ENCODE measurements at regions not wholly inside any gene's neighbourhood (a gene's known extent, or its start where the extent isn't known, plus 50 kb on each side); places are given as distances from the start of the nearest gene placed in this dataset.
"Not testable (repeated sequence)": the region's sequence is repeated elsewhere in the genome, so short reads cannot be mapped to it uniquely, and the experiment has no call there.

GRCh38 chr4:189579645-189580044, 361.0 kb upstream of the FRG1 start:
- DNase-seq; dilution Hi-C loops (cut with HindIII; ENCODE audit: low sequenced_read_pairs, unreplicated experiment); H4K5ac ChIP-seq (ENCODE audit: low read depth, low read length); H3K4me2 ChIP-seq (ENCODE audit: low read depth, low read length); H3K56ac ChIP-seq (ENCODE audit: extremely low read depth, insufficient read depth, low read length); H3K4me3 ChIP-seq (ENCODE audit: insufficient read depth, low read depth, low read length); H3K4me1 ChIP-seq (ENCODE audit: control insufficient read depth, insufficient read depth, low read length); H3K27me3 ChIP-seq (ENCODE audit: control insufficient read depth, insufficient read depth, low read length); H2AK5ac ChIP-seq (ENCODE audit: low read depth, low read length); H3K4ac ChIP-seq (ENCODE audit: low read depth, low read length); H3K9me1 ChIP-seq (ENCODE audit: insufficient read depth, low read length); in situ Hi-C loops (cut with MboI; ENCODE audit: low sequenced_read_pairs); H3K18ac ChIP-seq (ENCODE audit: low read depth, low read length); H4K20me1 ChIP-seq (ENCODE audit: insufficient read depth, low read length); POLR2A ChIA-PET (ENCODE audit: unreplicated experiment); H4K8ac ChIP-seq (ENCODE audit: low read depth in 2 of 2, low read length in 2 of 2); H3K9ac ChIP-seq (ENCODE audit: low read depth, low read length); H3K79me1 ChIP-seq (ENCODE audit: low read depth in 1 of 2, low read length in 2 of 2); H3K27ac ChIP-seq (ENCODE audit: insufficient read depth, low read length); H2BK5ac ChIP-seq (ENCODE audit: low read depth, low read length, poor library complexity, severe bottlenecking); H3K36me3 ChIP-seq (ENCODE audit: control insufficient read depth, insufficient read depth, low read length); H2BK20ac ChIP-seq (ENCODE audit: low read depth, low read length); H3K14ac ChIP-seq (replicated peaks; ENCODE audit: low read depth, low read length); BruUV-seq (replicated peaks); H2BK15ac ChIP-seq (ENCODE audit: low read depth, low read length); H2BK120ac ChIP-seq (ENCODE audit: low read depth, low read length); H3K23ac ChIP-seq (ENCODE audit: low read depth, low read length); ATAC-seq (ENCODE audit: low read depth); CTCF ChIA-PET; H4K91ac ChIP-seq (ENCODE audit: insufficient read depth, low read depth, low read length); intact Hi-C loops (cut with micrococcal nuclease); H3K9me3 ChIP-seq (ENCODE audit: control insufficient read depth, insufficient read depth, low read length); H2AK9ac ChIP-seq (replicated peaks; ENCODE audit: low read depth, low read length, poor library complexity); H2AFZ ChIP-seq (replicated peaks; ENCODE audit: low read length, poor library complexity): not testable (repeated sequence)
- WGBS, 2 experiments (ENCODE audit: extremely low coverage in 2 of 2, insufficient read length in 1 of 2) = no CpG with 5 or more reads among the region's 3 CpGs

- DNase-seq; H3K4ac ChIP-seq (ENCODE audit: low read depth, low read length); H3K27ac ChIP-seq (ENCODE audit: insufficient read depth, low read length); H3K14ac ChIP-seq (replicated peaks; ENCODE audit: low read depth, low read length); CTCF ChIA-PET; H3K4me2 ChIP-seq (ENCODE audit: low read depth, low read length); H2BK5ac ChIP-seq (ENCODE audit: low read depth, low read length, poor library complexity, severe bottlenecking); ATAC-seq (ENCODE audit: low read depth); dilution Hi-C loops (cut with HindIII; ENCODE audit: low sequenced_read_pairs, unreplicated experiment); H2BK20ac ChIP-seq (ENCODE audit: low read depth, low read length); H4K20me1 ChIP-seq (ENCODE audit: insufficient read depth, low read length); BruUV-seq (replicated peaks); H3K79me1 ChIP-seq (ENCODE audit: low read depth in 1 of 2, low read length in 2 of 2); H2AK9ac ChIP-seq (replicated peaks; ENCODE audit: low read depth, low read length, poor library complexity); H2BK15ac ChIP-seq (ENCODE audit: low read depth, low read length); H3K9ac ChIP-seq (ENCODE audit: low read depth, low read length); H3K36me3 ChIP-seq (ENCODE audit: control insufficient read depth, insufficient read depth, low read length); H2BK120ac ChIP-seq (ENCODE audit: low read depth, low read length); H4K5ac ChIP-seq (ENCODE audit: low read depth, low read length); in situ Hi-C loops (cut with MboI; ENCODE audit: low sequenced_read_pairs); H3K23ac ChIP-seq (ENCODE audit: low read depth, low read length); POLR2A ChIA-PET (ENCODE audit: unreplicated experiment); H3K56ac ChIP-seq (ENCODE audit: extremely low read depth, insufficient read depth, low read length); H2AFZ ChIP-seq (replicated peaks; ENCODE audit: low read length, poor library complexity); H3K9me1 ChIP-seq (ENCODE audit: insufficient read depth, low read length); H3K27me3 ChIP-seq (ENCODE audit: control insufficient read depth, insufficient read depth, low read length); H4K91ac ChIP-seq (ENCODE audit: insufficient read depth, low read depth, low read length); H3K4me1 ChIP-seq (ENCODE audit: control insufficient read depth, insufficient read depth, low read length); H4K8ac ChIP-seq (ENCODE audit: low read depth in 2 of 2, low read length in 2 of 2); H2AK5ac ChIP-seq (ENCODE audit: low read depth, low read length); H3K18ac ChIP-seq (ENCODE audit: low read depth, low read length); intact Hi-C loops (cut with micrococcal nuclease); H3K4me3 ChIP-seq (ENCODE audit: insufficient read depth, low read depth, low read length): not testable (repeated sequence)
- H3K9me3 ChIP-seq (ENCODE audit: control insufficient read depth, insufficient read depth, low read length) = peaks cover 10% of the 10 kb centered on the region
- WGBS, 2 experiments (ENCODE audit: extremely low coverage in 2 of 2, insufficient read length in 1 of 2) = 80% methylated on average over 1 of the region's 18 CpGs; no CpG with 5 or more reads in 1 of the 2 experiments
Measured at GRCh38 chr4:189586908-189587632, 353.6 kb upstream of the FRG1 start.

Measured in IMR-90 (cell line).